GM12801 (cell line): ENCODE measurements at regions not wholly inside any gene's neighbourhood (a gene's known extent, or its start where the extent isn't known, plus 50 kb on each side); places are given as distances from the start of the nearest gene placed in this dataset.

Experiments used
- TF ChIP-seq, protein P1 (sequence below): IDR thresholded peaks from one replicate; pipeline ENCODE4 v1.5.1; 2011; ENCODE audit warnings: control low read depth; ENCODE audit not compliant: insufficient read length; ENCODE audit errors: extremely low read depth

DNA sequence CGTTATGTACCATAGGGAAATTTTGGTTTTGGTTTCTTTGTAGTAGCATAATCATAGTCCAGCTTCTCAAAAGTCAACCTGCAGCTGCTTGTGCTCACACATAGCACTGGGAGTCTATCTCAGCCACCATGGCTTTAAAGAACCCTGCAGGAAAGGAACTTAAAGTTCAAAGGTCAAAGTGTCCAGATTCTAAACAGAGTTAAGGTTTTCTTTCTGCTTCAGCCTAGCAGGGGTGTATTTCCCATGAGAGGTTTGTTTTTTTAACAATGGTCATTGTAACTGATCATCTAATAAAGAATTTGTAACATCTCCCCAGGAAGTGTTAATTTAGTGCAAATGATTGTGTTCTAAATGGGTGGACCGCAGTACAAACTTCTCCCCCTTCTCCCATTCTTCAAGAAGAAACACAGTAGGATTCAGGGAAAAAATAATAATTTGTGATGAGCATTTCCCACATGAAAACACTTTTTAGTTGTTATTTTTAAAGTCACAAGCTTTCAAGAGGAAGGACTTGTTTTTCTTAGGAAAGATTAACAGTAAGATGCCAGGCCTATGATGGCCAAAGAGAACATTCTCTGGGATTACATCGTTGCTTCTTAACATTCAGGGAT is 168.0 kb downstream of the EFNB2 start:
- TF ChIP-seq, protein P1, sequence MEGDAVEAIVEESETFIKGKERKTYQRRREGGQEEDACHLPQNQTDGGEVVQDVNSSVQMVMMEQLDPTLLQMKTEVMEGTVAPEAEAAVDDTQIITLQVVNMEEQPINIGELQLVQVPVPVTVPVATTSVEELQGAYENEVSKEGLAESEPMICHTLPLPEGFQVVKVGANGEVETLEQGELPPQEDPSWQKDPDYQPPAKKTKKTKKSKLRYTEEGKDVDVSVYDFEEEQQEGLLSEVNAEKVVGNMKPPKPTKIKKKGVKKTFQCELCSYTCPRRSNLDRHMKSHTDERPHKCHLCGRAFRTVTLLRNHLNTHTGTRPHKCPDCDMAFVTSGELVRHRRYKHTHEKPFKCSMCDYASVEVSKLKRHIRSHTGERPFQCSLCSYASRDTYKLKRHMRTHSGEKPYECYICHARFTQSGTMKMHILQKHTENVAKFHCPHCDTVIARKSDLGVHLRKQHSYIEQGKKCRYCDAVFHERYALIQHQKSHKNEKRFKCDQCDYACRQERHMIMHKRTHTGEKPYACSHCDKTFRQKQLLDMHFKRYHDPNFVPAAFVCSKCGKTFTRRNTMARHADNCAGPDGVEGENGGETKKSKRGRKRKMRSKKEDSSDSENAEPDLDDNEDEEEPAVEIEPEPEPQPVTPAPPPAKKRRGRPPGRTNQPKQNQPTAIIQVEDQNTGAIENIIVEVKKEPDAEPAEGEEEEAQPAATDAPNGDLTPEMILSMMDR: no peak

DNA sequence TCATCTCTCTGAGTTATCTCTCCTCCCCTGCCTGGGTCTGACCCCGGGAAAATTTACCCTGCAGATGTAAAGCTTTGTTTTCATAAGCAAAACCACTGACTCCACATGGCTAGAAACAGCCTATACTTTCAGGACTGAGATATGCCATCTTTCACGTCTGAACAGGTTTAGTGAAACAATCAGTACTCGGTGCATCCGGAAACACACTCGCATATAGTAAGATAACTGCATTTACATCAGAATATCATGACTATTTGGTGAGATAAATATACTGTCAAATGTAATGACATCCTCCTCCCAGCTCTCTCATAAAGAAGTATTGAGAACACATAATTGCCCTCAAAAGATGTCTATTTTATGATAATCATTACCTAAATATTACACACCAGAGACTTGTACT is 172.8 kb downstream of the EFNB2 start:
- TF ChIP-seq, protein P1: no peak

DNA sequence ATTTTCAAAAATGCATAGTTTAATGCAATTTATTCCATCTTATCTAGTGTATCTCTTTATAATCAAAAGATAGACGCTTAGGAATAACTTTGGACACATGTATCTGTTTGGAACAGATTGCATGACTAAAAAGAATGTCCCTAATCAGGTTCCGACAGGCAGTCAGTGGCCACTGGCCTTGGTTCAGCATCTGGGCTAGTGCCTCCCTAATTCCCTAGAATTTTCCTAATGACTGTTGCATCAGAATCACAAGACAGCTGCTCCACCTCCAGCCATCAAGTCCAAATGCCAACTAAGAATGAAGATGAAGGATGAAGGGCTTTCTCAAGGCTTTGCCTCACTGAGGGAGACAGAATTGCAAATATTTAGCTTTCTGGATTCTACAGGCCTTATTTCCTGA is 173.8 kb downstream of the EFNB2 start:
- TF ChIP-seq, protein P1: no peak

DNA sequence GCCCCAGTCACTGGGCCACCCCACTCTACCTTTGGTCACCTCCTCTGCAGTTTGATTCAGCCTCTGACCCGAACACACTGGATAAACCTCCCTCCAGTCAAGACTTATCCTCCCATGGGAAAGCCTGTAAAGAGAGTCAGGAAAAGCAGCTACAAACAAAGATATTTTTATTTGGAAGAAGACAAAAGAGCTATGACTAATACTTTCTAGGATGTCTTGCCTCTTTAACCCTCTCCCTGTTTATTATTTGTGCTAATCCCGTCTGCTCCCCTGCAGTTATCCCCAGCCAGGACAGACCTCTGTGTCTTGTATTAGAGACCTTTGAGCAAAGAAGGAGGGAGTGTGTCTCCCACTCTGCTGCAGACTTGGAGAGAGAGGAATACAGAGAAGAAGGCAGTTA is 178.3 kb downstream of the EFNB2 start:
- TF ChIP-seq, protein P1: no peak

DNA sequence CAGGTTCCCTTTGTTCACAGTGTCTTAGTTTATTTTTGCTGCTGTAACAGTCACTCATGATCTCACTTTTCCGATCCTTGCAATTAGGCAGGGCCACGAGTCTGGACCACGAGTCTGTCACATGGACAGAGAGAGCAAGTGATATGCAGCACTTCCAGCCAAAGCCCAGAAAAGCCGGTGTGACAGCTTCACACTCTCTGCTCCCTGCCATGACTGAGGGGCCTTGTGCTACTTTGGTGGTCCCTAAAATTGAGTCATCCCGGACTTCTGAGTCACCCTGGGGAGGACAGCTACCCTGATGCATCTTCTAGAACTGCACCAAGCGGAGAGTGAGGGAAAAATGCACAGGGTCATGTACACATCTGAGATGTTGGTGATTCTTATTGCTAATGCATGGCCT is 179.6 kb downstream of the EFNB2 start:
- TF ChIP-seq, protein P1: no peak

DNA sequence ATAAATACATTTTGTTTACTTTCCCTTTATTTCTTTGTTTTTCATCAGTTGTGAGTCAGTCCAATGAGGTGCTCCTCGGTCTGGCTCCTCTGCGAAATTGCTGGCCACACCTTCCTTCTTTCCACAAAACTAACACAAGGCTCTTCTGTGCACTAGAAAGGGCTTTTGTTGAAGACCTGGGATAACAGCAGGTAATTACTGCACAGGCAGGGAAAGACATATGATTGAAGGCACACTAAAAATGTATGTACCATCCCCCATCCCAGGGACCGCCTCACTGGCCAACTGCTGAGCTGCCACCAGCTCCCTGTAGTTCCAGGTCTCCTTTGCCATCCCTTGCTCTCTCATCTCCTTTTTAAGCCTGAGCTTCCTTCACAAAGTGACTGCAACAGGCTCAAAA is 180.5 kb downstream of the EFNB2 start:
- TF ChIP-seq, protein P1: no peak

DNA sequence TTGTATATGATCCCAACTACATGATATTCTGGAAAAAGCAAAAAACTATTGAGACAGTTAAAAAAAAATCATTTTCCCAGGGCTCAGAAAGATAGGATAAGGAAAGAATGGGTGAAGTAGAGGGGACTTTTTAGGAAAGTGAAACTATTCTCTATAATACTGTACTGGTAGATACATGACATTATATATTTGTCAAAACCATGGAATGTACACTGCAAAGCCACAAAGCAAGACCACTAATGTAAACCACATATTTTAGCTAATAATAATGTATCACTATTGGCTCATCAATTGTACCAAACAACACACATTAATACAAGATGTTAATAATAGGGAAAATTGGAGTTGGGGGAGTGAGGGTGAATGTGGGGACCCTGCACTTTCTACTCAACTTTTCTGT is 182.6 kb downstream of the EFNB2 start:
- TF ChIP-seq, protein P1: no peak
